Activated CD8-positive, alpha-beta T cell treated with anti-CD3 and anti-CD28 coated beads for 36 hours (primary cell): ENCODE measurements at regions not wholly inside any gene's neighbourhood (a gene's known extent, or its start where the extent isn't known, plus 50 kb on each side); places are given as distances from the start of the nearest gene placed in this dataset.

ENCODE experiments used
- ATAC-seq: fragments of 200-7000 bp; cut with Tn5 transposase; one replicate; pipeline ENCODE4 v1.10.0; 2021; ENCODE audit warnings: mild to moderate bottlenecking, moderate library complexity
- CTCF ChIA-PET: fragments of 350-600 bp; sonication (Branson Sonifier 250); formaldehyde crosslinking; loops from one replicate; lab custom pipeline; 2021; ENCODE audit warnings: antibody characterized with exemption; lab: Charles Lee
- POLR2A ChIA-PET: fragments of 350-600 bp; sonication (Branson Sonifier 250); formaldehyde crosslinking; loops from one replicate; lab custom pipeline; 2021; ENCODE audit warnings: antibody characterized with exemption; lab: Charles Lee
- DNase-seq: peaks from one replicate; pipeline ENCODE4 v3.0.0-alpha.2; 2020
- H3K27ac Mint-ChIP-seq: one replicate; pipeline ENCODE4 v1.8.0; 2021; ENCODE audit warnings: mild to moderate bottlenecking, mixed read lengths
- H3K27me3 Mint-ChIP-seq: one replicate; pipeline ENCODE4 v1.8.0; 2021; ENCODE audit warnings: mixed read lengths
- H3K36me3 Mint-ChIP-seq: one replicate; pipeline ENCODE4 v1.8.0; 2021; ENCODE audit warnings: low read depth, mixed read lengths
- H3K4me1 Mint-ChIP-seq: one replicate; pipeline ENCODE4 v1.8.0; 2021; ENCODE audit warnings: low read depth, mixed read lengths
- H3K4me3 Mint-ChIP-seq: one replicate; pipeline ENCODE4 v1.8.0; 2021; ENCODE audit warnings: mild to moderate bottlenecking, moderate library complexity, mixed read lengths
- H3K9me3 Mint-ChIP-seq: one replicate; pipeline ENCODE4 v1.8.0; 2021; ENCODE audit warnings: mixed read lengths
- intact Hi-C: fragments of 100-400 bp; cut with micrococcal nuclease; formaldehyde crosslinking; loops from one replicate; pipeline ENCODE4 v1.10.0; 2022
- TF ChIP-seq, protein P1 (sequence below): fragments of 200-600 bp; IDR thresholded peaks from one replicate; pipeline ENCODE4 v1.8.0; 2022; ENCODE audit warnings: antibody characterized with exemption, mild to moderate bottlenecking

DNA sequence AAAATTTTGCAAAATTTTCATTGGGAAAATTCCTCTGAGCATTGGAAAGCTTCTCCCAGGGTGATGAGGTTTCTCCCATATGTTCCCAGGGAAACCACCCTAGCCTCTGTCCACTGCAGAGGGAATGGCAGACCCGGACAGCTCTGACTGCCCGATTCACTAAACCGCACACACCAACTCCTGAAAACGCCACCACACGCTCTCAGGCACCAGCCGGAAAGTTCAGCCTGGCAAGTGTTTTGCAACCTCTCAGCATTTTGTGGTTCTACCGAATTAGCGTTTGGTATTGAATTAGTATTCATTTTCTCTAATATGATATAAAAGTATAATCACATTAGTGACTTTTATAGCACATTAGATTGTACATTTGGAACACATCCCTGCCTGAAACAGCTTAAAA is 213.4 kb downstream of the PHETA1 start:
- H3K27me3 Mint-ChIP-seq, result no peaks in the 10 kb centered on the region
- intact Hi-C loops, result no loop called here
- no peaks in the 10 kb centered on the region for H3K9me3 Mint-ChIP-seq
- ChIA-PET CTCF (no interaction called here), POLR2A (no interaction called here)
- H3K27ac Mint-ChIP-seq, result no peak overlapping the region
- no peak overlapping the region for H3K4me3 Mint-ChIP-seq
- no peak for ATAC-seq
- DNase-seq, result no peak
- TF ChIP-seq, protein P1, sequence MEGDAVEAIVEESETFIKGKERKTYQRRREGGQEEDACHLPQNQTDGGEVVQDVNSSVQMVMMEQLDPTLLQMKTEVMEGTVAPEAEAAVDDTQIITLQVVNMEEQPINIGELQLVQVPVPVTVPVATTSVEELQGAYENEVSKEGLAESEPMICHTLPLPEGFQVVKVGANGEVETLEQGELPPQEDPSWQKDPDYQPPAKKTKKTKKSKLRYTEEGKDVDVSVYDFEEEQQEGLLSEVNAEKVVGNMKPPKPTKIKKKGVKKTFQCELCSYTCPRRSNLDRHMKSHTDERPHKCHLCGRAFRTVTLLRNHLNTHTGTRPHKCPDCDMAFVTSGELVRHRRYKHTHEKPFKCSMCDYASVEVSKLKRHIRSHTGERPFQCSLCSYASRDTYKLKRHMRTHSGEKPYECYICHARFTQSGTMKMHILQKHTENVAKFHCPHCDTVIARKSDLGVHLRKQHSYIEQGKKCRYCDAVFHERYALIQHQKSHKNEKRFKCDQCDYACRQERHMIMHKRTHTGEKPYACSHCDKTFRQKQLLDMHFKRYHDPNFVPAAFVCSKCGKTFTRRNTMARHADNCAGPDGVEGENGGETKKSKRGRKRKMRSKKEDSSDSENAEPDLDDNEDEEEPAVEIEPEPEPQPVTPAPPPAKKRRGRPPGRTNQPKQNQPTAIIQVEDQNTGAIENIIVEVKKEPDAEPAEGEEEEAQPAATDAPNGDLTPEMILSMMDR, result no peak
- no peaks in the 10 kb centered on the region for H3K4me1 Mint-ChIP-seq
- H3K36me3 Mint-ChIP-seq, result no peaks in the 10 kb centered on the region

DNA sequence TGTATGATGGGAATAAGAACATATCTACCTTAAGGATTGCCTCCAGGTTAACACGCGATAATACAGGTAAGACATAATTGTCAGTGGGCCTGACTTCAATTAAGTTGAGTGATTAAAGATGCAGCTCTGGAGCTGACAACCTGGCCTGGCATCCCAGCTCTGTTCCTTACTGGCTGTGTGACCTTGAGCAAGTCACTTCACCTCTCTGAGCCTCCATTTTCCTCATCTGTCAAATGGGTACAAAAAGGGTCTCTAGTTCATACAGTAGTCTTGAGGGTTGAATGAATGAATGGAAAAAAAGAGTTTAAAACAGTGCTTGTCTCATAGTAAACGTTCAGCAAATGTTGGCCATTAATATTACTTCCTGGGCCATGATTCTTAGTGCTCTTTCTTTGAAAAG is 213.9 kb downstream of the PHETA1 start:
- Mint-ChIP-seq H3K4me3 (no peak overlapping the region), H3K36me3 (no peaks in the 10 kb centered on the region), H3K4me1 (no peaks in the 10 kb centered on the region), H3K27me3 (no peaks in the 10 kb centered on the region), H3K9me3 (no peaks in the 10 kb centered on the region), H3K27ac (no peak overlapping the region)
- no peak for ATAC-seq
- no peak for DNase-seq
- ChIA-PET POLR2A (no interaction called here), CTCF (no interaction called here)
- TF ChIP-seq, protein P1, result no peak
- intact Hi-C loops, result no loop called here

DNA sequence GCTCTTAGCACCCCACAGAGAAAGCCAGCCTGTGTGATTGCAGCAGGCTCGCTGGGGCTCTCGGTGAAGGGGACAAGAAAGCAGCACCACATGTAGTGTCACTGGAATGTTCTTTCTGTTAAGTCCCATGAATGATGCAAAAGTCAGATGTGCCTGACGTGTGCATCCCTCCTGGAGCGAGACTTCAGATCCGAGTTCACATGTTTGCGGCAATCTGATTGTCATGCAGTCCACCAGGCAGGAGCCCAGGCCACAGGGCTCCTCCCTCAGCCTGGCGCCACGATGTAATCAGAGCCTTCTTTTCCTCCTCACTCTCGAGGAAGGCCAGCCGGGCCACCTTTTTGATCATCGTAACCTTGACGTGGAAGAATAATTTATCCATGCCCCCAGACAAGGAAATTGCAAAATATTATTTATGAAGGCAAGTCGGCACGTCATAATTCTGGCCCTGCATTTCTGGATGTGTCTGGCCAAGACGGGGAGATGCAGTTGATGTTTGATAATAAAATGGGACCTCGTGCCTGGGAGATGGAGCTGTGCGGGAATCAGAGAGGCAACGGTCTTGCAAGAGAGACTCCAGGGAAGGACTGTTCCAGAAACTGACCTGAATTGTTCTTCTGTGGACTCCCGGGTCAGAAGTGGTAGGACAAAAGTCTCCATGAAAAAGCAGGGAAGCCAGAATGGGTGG is 214.6 kb downstream of the PHETA1 start:
- H3K36me3 Mint-ChIP-seq, result no peaks in the 10 kb centered on the region
- DNase-seq (no peak), ATAC-seq (no peak)
- no peak overlapping the region for H3K27ac Mint-ChIP-seq
- no peaks in the 10 kb centered on the region for H3K27me3 Mint-ChIP-seq
- TF ChIP-seq, protein P1, result no peak
- no peaks in the 10 kb centered on the region for H3K9me3 Mint-ChIP-seq
- intact Hi-C loops, result no loop called here
- CTCF ChIA-PET, result no interaction called here
- H3K4me3 Mint-ChIP-seq, result no peak overlapping the region
- POLR2A ChIA-PET, result no interaction called here
- no peaks in the 10 kb centered on the region for H3K4me1 Mint-ChIP-seq

DNA sequence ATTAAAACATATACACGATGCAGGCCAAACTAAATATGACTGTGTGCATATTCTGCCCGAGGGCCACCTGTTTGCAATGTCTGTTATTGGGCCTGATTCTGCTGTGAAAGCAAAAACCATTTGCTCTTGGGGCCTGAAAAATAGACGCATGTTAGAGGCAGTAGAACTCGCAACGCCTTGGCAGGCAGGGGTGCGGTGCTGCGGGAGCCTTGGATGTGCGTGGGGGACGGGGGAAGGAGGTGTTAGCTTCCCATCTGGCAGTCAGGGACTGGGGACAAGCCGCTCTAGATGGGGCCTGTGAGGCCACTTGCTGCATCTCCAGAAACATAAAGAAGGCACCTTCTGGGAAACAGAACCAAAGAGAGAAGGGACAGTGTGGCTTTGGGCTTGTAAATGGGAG is 216.3 kb downstream of the PHETA1 start:
- ATAC-seq (no peak), DNase-seq (no peak)
- intact Hi-C loops, result no loop called here
- POLR2A ChIA-PET, result no interaction called here
- no peak overlapping the region for H3K27ac Mint-ChIP-seq
- CTCF ChIA-PET, result no interaction called here
- no peaks in the 10 kb centered on the region for H3K9me3 Mint-ChIP-seq
- H3K4me1 Mint-ChIP-seq, result no peaks in the 10 kb centered on the region
- H3K36me3 Mint-ChIP-seq, result no peaks in the 10 kb centered on the region
- no peaks in the 10 kb centered on the region for H3K27me3 Mint-ChIP-seq
- TF ChIP-seq, protein P1, result no peak
- H3K4me3 Mint-ChIP-seq, result no peak overlapping the region

DNA sequence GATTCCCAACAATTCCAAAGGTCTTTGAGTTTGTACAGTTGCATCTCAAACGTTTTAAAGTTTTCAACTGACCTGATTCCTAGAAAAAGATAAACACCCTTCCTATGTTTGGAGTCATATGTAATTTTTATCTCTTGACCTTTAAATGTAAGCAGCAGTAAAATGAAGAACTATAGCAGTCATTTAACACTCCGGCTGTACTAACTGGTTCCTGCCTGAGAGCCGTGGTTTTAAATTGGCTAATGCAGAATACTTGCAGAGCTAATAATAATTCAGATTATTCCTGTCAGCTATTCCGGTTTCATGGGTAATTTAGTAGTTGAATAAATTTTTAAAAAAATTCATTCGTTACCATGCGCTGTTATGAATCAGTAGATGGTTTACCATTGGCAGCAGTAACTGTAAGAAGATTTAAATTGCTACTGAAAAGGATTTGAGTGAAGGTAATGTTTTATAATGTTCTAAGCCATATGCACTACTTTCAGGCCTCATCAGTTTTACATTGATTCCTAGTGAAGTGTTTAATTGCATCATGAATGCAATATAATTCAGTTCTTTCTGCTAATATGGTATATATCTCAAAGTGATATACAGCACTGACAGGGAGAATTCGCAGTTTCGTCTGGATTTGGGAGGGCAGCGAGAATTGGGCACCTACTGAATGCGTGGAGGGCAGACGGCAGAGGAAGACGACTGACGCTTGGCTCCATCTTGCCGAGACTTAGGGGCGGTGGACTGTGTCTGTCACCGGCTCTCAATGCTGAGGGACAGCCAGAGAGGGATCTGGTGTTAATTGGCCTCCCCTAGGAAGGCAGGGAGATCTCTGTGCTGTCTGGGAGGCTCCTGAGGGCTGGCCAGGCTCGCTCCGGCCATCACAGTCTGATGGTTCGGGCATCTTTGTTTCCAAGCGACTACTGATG is 217.7 kb downstream of the PHETA1 start:
- Mint-ChIP-seq H3K4me1 (no peaks in the 10 kb centered on the region), H3K27me3 (no peaks in the 10 kb centered on the region), H3K4me3 (no peak overlapping the region), H3K9me3 (no peaks in the 10 kb centered on the region), H3K27ac (no peak overlapping the region), H3K36me3 (no peaks in the 10 kb centered on the region)
- ATAC-seq, result no peak
- ChIA-PET CTCF (interaction anchor here (1.8 kb wide), 1 partner anchor 149 kb away, joined by 7 read pairs; no protein-coding TSS in a partner anchor), POLR2A (no interaction called here)
- DNase-seq, result no peak
- intact Hi-C loops, result no loop called here
- TF ChIP-seq, protein P1, result no peak
